Uterus (tissue), 3 donors: ENCODE measurements at regions not wholly inside any gene's neighbourhood (a gene's known extent, or its start where the extent isn't known, plus 50 kb on each side); places are given as distances from the start of the nearest gene placed in this dataset.

Experiments
- DNase-seq, 2 donors: peaks; one replicate each; pipeline ENCODE4 v3.0.0-alpha.2; 2019 to 2020
- H3K27ac ChIP-seq, 2 donors: fragments of 200-600 bp; sonication (generic); 1 replicate in 1 of 2; 2 replicates in 1 of 2; pipeline ENCODE4 v1.5.1; 2016 to 2018
- H3K27me3 ChIP-seq, 2 donors: fragments of 200-600 bp; sonication (generic); one replicate each; pipeline ENCODE4 v1.5.1; 2018 to 2019; ENCODE audit warnings: control low read depth in 1 of 2
- H3K36me3 ChIP-seq, 2 donors: fragments of 200-600 bp; sonication (generic); one replicate each; pipeline ENCODE4 v1.5.1; 2019; ENCODE audit warnings: control low read depth in 1 of 2
- H3K4me1 ChIP-seq, 2 donors: fragments of 200-600 bp; sonication (generic); one replicate each; pipeline ENCODE4 v1.5.1; 2018 to 2019; ENCODE audit warnings: control low read depth in 1 of 2
- H3K4me3 ChIP-seq, 2 donors: fragments of 200-600 bp; sonication (generic); 1 replicate in 1 of 2; 2 replicates in 1 of 2; pipeline ENCODE4 v1.5.1; 2018 to 2019; ENCODE audit warnings: mild to moderate bottlenecking in 1 of 2
- H3K9me3 ChIP-seq, 2 donors: fragments of 200-600 bp; sonication (generic); one replicate each; pipeline ENCODE4 v1.5.1; 2019; ENCODE audit warnings: control low read depth in 1 of 2
- POLR2A ChIP-seq, 2 donors: fragments of 450-650 bp; IDR thresholded peaks; one replicate each; pipeline ENCODE4 v1.6.1; 2016; ENCODE audit warnings: antibody characterized with exemption in 2 of 2, mild to moderate bottlenecking in 1 of 2, moderate library complexity in 1 of 2
- intact Hi-C: fragments of 100-400 bp; cut with DNase I; formaldehyde crosslinking; loops from one replicate; pipeline ENCODE4 v1.15.1; 2023; ENCODE audit warnings: low total_unique reads
- TF ChIP-seq, protein P1 (sequence below), 4 experiments: fragments of 200-600 bp in 2 of 4; fragments of 450-650 bp in 2 of 4; sonication (generic) in 2 of 4; IDR thresholded peaks; one replicate each; pipeline ENCODE4 v1.5.1; 2016 to 2019; ENCODE audit warnings: antibody characterized with exemption in 4 of 4, mild to moderate bottlenecking in 2 of 4, moderate library complexity in 1 of 4
- donor health status: DM: yes; HTN: yes; CAD: no.

DNA sequence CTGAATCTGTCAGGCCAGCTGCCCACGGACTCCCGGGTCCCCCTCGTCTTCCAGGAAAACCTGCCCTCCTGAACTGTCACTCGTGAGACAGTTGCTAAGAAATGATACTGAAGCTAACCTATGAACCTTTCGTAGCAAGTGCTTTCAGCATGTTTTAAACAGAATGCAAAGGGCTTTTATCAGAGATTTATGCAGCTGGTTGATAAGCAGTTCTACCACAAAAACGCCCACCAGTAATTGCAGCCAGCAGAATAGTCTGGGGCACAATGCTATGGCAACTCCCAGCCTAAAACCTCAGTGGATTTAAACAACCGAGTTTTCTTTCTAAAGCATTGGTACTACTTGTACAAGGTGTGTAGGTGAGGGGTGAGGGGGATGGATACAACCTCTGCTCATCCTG, 97.5 kb downstream of the IRX2 start:
- Histone ChIP-seq H3K27ac (no peak overlapping the region), H3K36me3 (no peaks in the 10 kb centered on the region), H3K9me3 (no peaks in the 10 kb centered on the region), H3K27me3 (no peaks in the 10 kb centered on the region), H3K4me3 (no peak overlapping the region), H3K4me1 (no peaks in the 10 kb centered on the region)
- intact Hi-C loops, result no loop called here
- DNase-seq, result no peak
- no peak for TF ChIP-seq POLR2A (IDR thresholded peaks at IDR 0.05)
- TF ChIP-seq, protein P1, sequence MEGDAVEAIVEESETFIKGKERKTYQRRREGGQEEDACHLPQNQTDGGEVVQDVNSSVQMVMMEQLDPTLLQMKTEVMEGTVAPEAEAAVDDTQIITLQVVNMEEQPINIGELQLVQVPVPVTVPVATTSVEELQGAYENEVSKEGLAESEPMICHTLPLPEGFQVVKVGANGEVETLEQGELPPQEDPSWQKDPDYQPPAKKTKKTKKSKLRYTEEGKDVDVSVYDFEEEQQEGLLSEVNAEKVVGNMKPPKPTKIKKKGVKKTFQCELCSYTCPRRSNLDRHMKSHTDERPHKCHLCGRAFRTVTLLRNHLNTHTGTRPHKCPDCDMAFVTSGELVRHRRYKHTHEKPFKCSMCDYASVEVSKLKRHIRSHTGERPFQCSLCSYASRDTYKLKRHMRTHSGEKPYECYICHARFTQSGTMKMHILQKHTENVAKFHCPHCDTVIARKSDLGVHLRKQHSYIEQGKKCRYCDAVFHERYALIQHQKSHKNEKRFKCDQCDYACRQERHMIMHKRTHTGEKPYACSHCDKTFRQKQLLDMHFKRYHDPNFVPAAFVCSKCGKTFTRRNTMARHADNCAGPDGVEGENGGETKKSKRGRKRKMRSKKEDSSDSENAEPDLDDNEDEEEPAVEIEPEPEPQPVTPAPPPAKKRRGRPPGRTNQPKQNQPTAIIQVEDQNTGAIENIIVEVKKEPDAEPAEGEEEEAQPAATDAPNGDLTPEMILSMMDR (IDR thresholded peaks at IDR 0.05), result no peak

GRCh38 chr5:2651116-2651515, 100.4 kb downstream of the IRX2 start:
- Histone ChIP-seq H3K27me3 (no peaks in the 10 kb centered on the region), H3K4me1 (no peaks in the 10 kb centered on the region), H3K36me3 (no peaks in the 10 kb centered on the region), H3K27ac (no peak overlapping the region), H3K9me3 (no peaks in the 10 kb centered on the region), H3K4me3 (no peak overlapping the region)
- intact Hi-C loops, result no loop called here
- TF ChIP-seq POLR2A (IDR thresholded peaks at IDR 0.05), result no peak
- TF ChIP-seq, protein P1 (IDR thresholded peaks at IDR 0.05), result no peak
- DNase-seq, result no peak

DNA sequence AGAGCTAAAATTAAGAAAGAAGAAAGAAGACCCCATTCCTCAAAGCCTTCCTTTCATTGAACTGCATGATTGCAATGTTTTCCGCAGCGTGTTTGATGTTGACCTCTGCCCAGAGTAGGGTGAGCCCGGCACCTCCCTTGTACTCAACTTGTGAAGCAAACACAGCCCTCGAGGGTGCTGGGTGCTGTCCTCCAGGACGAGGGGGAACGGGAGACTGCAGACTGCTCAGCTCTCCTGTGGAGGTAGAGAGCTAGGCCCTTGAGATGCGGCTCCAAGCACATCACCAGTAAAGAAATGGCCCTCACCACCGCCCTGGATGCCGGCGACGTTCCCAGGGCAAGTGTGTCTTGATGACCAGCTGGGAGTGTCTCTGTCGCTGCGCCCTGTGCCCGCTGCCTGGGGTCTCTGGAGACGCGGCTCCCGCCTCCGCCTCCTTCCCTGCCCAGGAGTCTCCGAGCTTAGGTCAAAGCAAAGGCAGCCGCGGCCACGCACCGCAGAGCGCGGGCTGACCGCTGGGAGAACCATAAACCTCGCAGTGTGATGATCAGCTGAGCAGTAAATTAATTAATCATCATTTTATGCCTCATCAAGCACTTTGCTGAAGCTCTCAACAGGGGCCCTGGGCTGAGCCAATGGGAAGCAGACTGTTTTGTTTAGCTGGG, 108.7 kb downstream of the IRX2 start:
- Histone ChIP-seq H3K27ac (no peak overlapping the region), H3K9me3 (no peaks in the 10 kb centered on the region), H3K4me1 (no peaks in the 10 kb centered on the region), H3K36me3 (no peaks in the 10 kb centered on the region), H3K27me3 (no peaks in the 10 kb centered on the region), H3K4me3 (no peak overlapping the region)
- TF ChIP-seq, protein P1 (IDR thresholded peaks at IDR 0.05), result no peak
- no peak for TF ChIP-seq POLR2A (IDR thresholded peaks at IDR 0.05)
- intact Hi-C loops, result no loop called here
- no peak for DNase-seq

- TF ChIP-seq POLR2A (IDR thresholded peaks at IDR 0.05), result no peak
- TF ChIP-seq, protein P1 (IDR thresholded peaks at IDR 0.05), result no peak
- H3K4me3 ChIP-seq, result no peak overlapping the region
- H3K4me1 ChIP-seq, result no peaks in the 10 kb centered on the region
- intact Hi-C loops, result no loop called here
- no peaks in the 10 kb centered on the region for H3K36me3 ChIP-seq
- H3K9me3 ChIP-seq, result no peaks in the 10 kb centered on the region
- no peaks in the 10 kb centered on the region for H3K27me3 ChIP-seq
- no peak overlapping the region for H3K27ac ChIP-seq
- DNase-seq, result no peak
Observed at GRCh38 chr5:2640717-2641116, 110.8 kb downstream of the IRX2 start.

DNA sequence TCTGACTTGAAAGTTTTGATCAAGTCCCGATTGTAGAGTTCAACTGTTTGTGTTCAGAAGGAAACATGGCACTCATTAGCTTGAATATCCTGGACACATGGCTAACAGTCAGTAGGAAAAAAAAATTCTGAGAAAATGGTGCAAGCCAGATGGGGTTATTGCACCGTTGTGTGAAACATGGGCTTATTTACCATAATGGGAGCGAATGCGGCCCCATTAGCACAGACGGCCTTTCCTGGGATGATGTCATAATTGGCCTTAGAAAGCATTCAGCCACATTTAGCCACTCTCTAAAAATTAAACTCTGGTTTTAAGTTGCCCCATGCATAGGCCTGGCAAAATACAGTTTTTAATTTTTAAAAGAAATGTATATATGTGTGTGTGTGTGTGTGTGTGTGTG, 112.1 kb downstream of the IRX2 start:
- intact Hi-C loops, result no loop called here
- TF ChIP-seq, protein P1 (IDR thresholded peaks at IDR 0.05), result no peak

More for the DNA sequence above, 112.1 kb downstream of the IRX2 start:
- Histone ChIP-seq H3K27me3 (no peaks in the 10 kb centered on the region), H3K9me3 (no peaks in the 10 kb centered on the region), H3K4me3 (no peak overlapping the region), H3K4me1 (no peaks in the 10 kb centered on the region), H3K27ac (no peak overlapping the region), H3K36me3 (no peaks in the 10 kb centered on the region)
- DNase-seq, result no peak
